ENCODE measurements at regions not wholly inside any gene's neighbourhood (a gene's known extent, or its start where the extent isn't known, plus 50 kb on each side); places are given as distances from the start of the nearest gene placed in this dataset.

- ChIA-PET CTCF (no interaction called here), POLR2A (no interaction called here)
- H3K4me1 Mint-ChIP-seq (ENCODE audit: low read depth, unreplicated experiment), result no peaks in the 10 kb centered on the region
- intact Hi-C loops (cut with micrococcal nuclease; ENCODE audit: unreplicated experiment), result no loop called here
- no peak overlapping the region for H3K4me3 Mint-ChIP-seq (ENCODE audit: unreplicated experiment)
- H3K27me3 Mint-ChIP-seq (ENCODE audit: insufficient read depth, unreplicated experiment), result no peaks in the 10 kb centered on the region
- H3K4me3 ChIP-seq (ENCODE audit: low read depth, low read length), result no peak overlapping the region
- H3K27ac Mint-ChIP-seq (ENCODE audit: unreplicated experiment), result no peak overlapping the region
- H3K9me3 ChIP-seq, result no peaks in the 10 kb centered on the region; the same call in 1 of the 2 replicates
- BruUV-seq (replicated peaks), result no TSS peak
- H3K36me3 ChIP-seq (ENCODE audit: control insufficient read depth, insufficient read depth, low read length), result no peaks in the 10 kb centered on the region
- peaks cover 27% of the 10 kb centered on the region for H3K9me3 Mint-ChIP-seq (ENCODE audit: unreplicated experiment)
- no peaks in the 10 kb centered on the region for H3K36me3 Mint-ChIP-seq (ENCODE audit: insufficient read depth, unreplicated experiment)
- no peaks in the 10 kb centered on the region for H3K4me1 ChIP-seq
- DNase-seq, result no peak
- TF ChIP-seq CTCF (IDR thresholded peaks at IDR 0.05; ENCODE audit: insufficient read depth in 1 of 2, low read depth in 1 of 2, low read length in 1 of 2, severe bottlenecking in 1 of 2, unreplicated experiment in 1 of 2), result no peak
- H3K27me3 ChIP-seq (replicated peaks; ENCODE audit: control insufficient read depth, insufficient read depth, low read length), result no peaks in the 10 kb centered on the region
These were observed 351.2 kb downstream of the CD83 start for GRCh38 chr6:14468647-14469321.

GRCh38 chr6:14470101-14470500, 352.5 kb downstream of the CD83 start:
- Mint-ChIP-seq H3K4me3 (ENCODE audit: unreplicated experiment) (no peak overlapping the region), H3K9me3 (ENCODE audit: unreplicated experiment) (peaks cover 23% of the 10 kb centered on the region), H3K36me3 (ENCODE audit: insufficient read depth, unreplicated experiment) (no peaks in the 10 kb centered on the region), H3K27ac (ENCODE audit: unreplicated experiment) (no peak overlapping the region), H3K27me3 (ENCODE audit: insufficient read depth, unreplicated experiment) (no peaks in the 10 kb centered on the region), H3K4me1 (ENCODE audit: low read depth, unreplicated experiment) (no peaks in the 10 kb centered on the region)
- Histone ChIP-seq H3K27me3 (replicated peaks; ENCODE audit: control insufficient read depth, insufficient read depth, low read length) (no peaks in the 10 kb centered on the region), H3K9me3 (no peaks in the 10 kb centered on the region; the same call in 1 of the 2 replicates), H3K4me3 (ENCODE audit: low read depth, low read length) (no peak overlapping the region), H3K36me3 (ENCODE audit: control insufficient read depth, insufficient read depth, low read length) (no peaks in the 10 kb centered on the region), H3K4me1 (no peaks in the 10 kb centered on the region)
- DNase-seq, result no peak
- intact Hi-C loops (cut with micrococcal nuclease; ENCODE audit: unreplicated experiment), result no loop called here
- BruUV-seq (replicated peaks), result no TSS peak
- ChIA-PET CTCF (no interaction called here), POLR2A (no interaction called here)
- TF ChIP-seq CTCF (IDR thresholded peaks at IDR 0.05; ENCODE audit: insufficient read depth in 1 of 2, low read depth in 1 of 2, low read length in 1 of 2, severe bottlenecking in 1 of 2, unreplicated experiment in 1 of 2), result no peak

- no peaks in the 10 kb centered on the region; the same call in 1 of the 2 replicates for H3K9me3 ChIP-seq
- H3K4me3 ChIP-seq (ENCODE audit: low read depth, low read length), result no peak overlapping the region
- no peaks in the 10 kb centered on the region for H3K4me1 Mint-ChIP-seq (ENCODE audit: low read depth, unreplicated experiment)
- H3K36me3 Mint-ChIP-seq (ENCODE audit: insufficient read depth, unreplicated experiment), result no peaks in the 10 kb centered on the region
- intact Hi-C loops (cut with micrococcal nuclease; ENCODE audit: unreplicated experiment), result no loop called here
- no peaks in the 10 kb centered on the region for H3K27me3 Mint-ChIP-seq (ENCODE audit: insufficient read depth, unreplicated experiment)
- H3K4me1 ChIP-seq, result no peaks in the 10 kb centered on the region
- DNase-seq, result no peak
- POLR2A ChIA-PET, result no interaction called here
- no peak for TF ChIP-seq CTCF (IDR thresholded peaks at IDR 0.05; ENCODE audit: insufficient read depth in 1 of 2, low read depth in 1 of 2, low read length in 1 of 2, severe bottlenecking in 1 of 2, unreplicated experiment in 1 of 2)
- CTCF ChIA-PET, result no interaction called here
- no TSS peak for BruUV-seq (replicated peaks)
- H3K9me3 Mint-ChIP-seq (ENCODE audit: unreplicated experiment), result peaks cover 17% of the 10 kb centered on the region
- no peaks in the 10 kb centered on the region for H3K27me3 ChIP-seq (replicated peaks; ENCODE audit: control insufficient read depth, insufficient read depth, low read length)
- no peak overlapping the region for H3K27ac Mint-ChIP-seq (ENCODE audit: unreplicated experiment)
- H3K4me3 Mint-ChIP-seq (ENCODE audit: unreplicated experiment), result no peak overlapping the region
- H3K36me3 ChIP-seq (ENCODE audit: control insufficient read depth, insufficient read depth, low read length), result no peaks in the 10 kb centered on the region
These were observed 353.1 kb downstream of the CD83 start for GRCh38 chr6:14470671-14471070.

All from Caco-2 (cell line).